K562 (cell line): ENCODE measurements at regions not wholly inside any gene's neighbourhood (a gene's known extent, or its start where the extent isn't known, plus 50 kb on each side); places are given as distances from the start of the nearest gene placed in this dataset.

Experiments
- ATAC-seq: fragments of 200-7000 bp; cut with Tn5 transposase; 3 replicates; pipeline ENCODE4 v1.9.1; 2020; ENCODE audit warnings: moderate library complexity
- BruUV-seq: library from RNA; stranded (reverse); fragments of 400-500 nt; replicated peaks from 2 replicates; lab custom pipeline; 2021; lab: Mats Ljungman, UMichigan
- CTCF ChIA-PET: fragments of 300-600 bp; formaldehyde crosslinking; extraction: SDS; loops from one replicate; lab custom pipeline; 2021; ENCODE audit warnings: low intra/inter-chr PET ratio; lab: Yijun Ruan, JAX
- POLR2A ChIA-PET: fragments of 300-600, 350-650 bp; sonication (Branson Sonifier 250); formaldehyde crosslinking; extraction: SDS; loops from one replicate; lab custom pipeline; 2021; ENCODE audit warnings: antibody characterized with exemption, inconsistent platforms; lab: Yijun Ruan, JAX
- DNase-seq, 4 experiments: peaks; one replicate each; pipeline versions ENCODE4 v3.0.0 to v3.0.0-alpha.2; 2011 to 2018; ENCODE audit warnings: low spot score in 3 of 4, mixed read lengths in 3 of 4; ENCODE audit errors: extremely low read depth in 1 of 4
- FAIRE-seq: peaks from 2 replicates; lab custom pipeline; 2011; peaks lifted over from hg19 to GRCh38; lab: Jason Lieb, UNC
- H2AFZ ChIP-seq: 2 replicates; pipeline ENCODE4 v1.6.0; 2011; ENCODE audit warnings: low read depth, low read length, control low read depth, inconsistent platforms
- H3K27ac ChIP-seq: fragments of 200-600 bp; 3 replicates; pipeline ENCODE4 v1.8.0; 2011; ENCODE audit warnings: low read depth, mild to moderate bottlenecking, control low read depth, inconsistent platforms, low read length, moderate library complexity, mixed read lengths; ENCODE audit errors: extremely low read depth
- H3K27me3 ChIP-seq, 2 experiments: fragments of 300-600 bp in 1 of 2; 2 replicates in 1 of 2; 3 replicates in 1 of 2; pipeline versions ENCODE4 v1.6.0 to v1.8.0; 2011; ENCODE audit warnings: inconsistent platforms in 2 of 2, low read length in 2 of 2, mild to moderate bottlenecking in 1 of 2, mixed read lengths in 1 of 2, moderate library complexity in 1 of 2; ENCODE audit not compliant: control insufficient read depth in 2 of 2, insufficient read depth in 2 of 2
- H3K36me3 ChIP-seq: fragments of 300-600 bp; 3 replicates; pipeline ENCODE4 v1.8.0; 2011; ENCODE audit warnings: mild to moderate bottlenecking, low read length, inconsistent platforms; ENCODE audit not compliant: control insufficient read depth, insufficient read depth
- H3K4me1 ChIP-seq, 2 experiments: fragments of 200-600 bp in 1 of 2; replicated peaks in 1 of 2; 2 replicates in 1 of 2; 3 replicates in 1 of 2; pipeline versions ENCODE4 v1.5.1 to v1.8.0; 2011; ENCODE audit warnings: inconsistent platforms in 2 of 2, low read length in 2 of 2, mild to moderate bottlenecking in 1 of 2, mixed read lengths in 1 of 2, moderate library complexity in 1 of 2; ENCODE audit not compliant: control insufficient read depth in 2 of 2, insufficient read depth in 2 of 2
- H3K4me2 ChIP-seq: 2 replicates; pipeline ENCODE4 v1.6.1; 2011; ENCODE audit warnings: low read length, control low read depth, inconsistent platforms, mixed read lengths; ENCODE audit not compliant: insufficient read depth
- H3K4me3 ChIP-seq: fragments of 200-600 bp; sonication (generic), shearing (Covaris generic); 2 replicates; pipeline ENCODE4 v1.5.1; 2016; ENCODE audit warnings: control low read depth, inconsistent platforms
- H3K79me2 ChIP-seq: fragments of 200-600 bp; 3 replicates; pipeline ENCODE4 v1.8.0; 2011; ENCODE audit warnings: low read length, inconsistent platforms; ENCODE audit not compliant: control insufficient read depth, insufficient read depth
- H3K9ac ChIP-seq, 2 experiments: 2 replicates each; pipeline versions ENCODE4 v1.6.0 to v1.6.1; 2011; ENCODE audit warnings: low read depth in 2 of 2, low read length in 2 of 2, control low read depth in 1 of 2, inconsistent platforms in 1 of 2, mild to moderate bottlenecking in 1 of 2, mixed read lengths in 1 of 2; ENCODE audit not compliant: insufficient read depth in 1 of 2
- H3K9me1 ChIP-seq: one replicate; pipeline ENCODE4 v1.6.0; 2011; ENCODE audit warnings: inconsistent platforms, mild to moderate bottlenecking, low read length, moderate library complexity; ENCODE audit not compliant: control insufficient read depth, insufficient read depth
- H3K9me3 ChIP-seq: replicated peaks from 2 replicates; pipeline ENCODE4 v1.5.1; 2011; ENCODE audit warnings: low read depth, low read length, inconsistent platforms; ENCODE audit not compliant: control insufficient read depth, insufficient read depth
- H4K20me1 ChIP-seq: replicated peaks from 2 replicates; pipeline ENCODE4 v1.6.1; 2011; ENCODE audit warnings: low read length, inconsistent platforms, mixed read lengths; ENCODE audit not compliant: control insufficient read depth, insufficient read depth
- BRD4 ChIP-seq: fragments of 200-600 bp; sonication (generic); IDR thresholded peaks from 2 replicates; pipeline ENCODE4 v1.6.1; 2017; ENCODE audit warnings: inconsistent platforms
- FOXM1 ChIP-seq, 2 experiments: fragments of 450-650 bp in 1 of 2; sonication (generic) in 1 of 2; formaldehyde crosslinking in 1 of 2; IDR thresholded peaks; 2 replicates each; pipeline versions ENCODE4 v1.6.1 to v1.9.0; 2017 to 2022; ENCODE audit warnings: low read depth in 2 of 2, mild to moderate bottlenecking in 2 of 2, missing genetic modification reagents in 1 of 2, moderate library complexity in 1 of 2
- LCOR ChIP-seq: sonication (generic); formaldehyde crosslinking; IDR thresholded peaks from 2 replicates; pipeline ENCODE4 v1.8.0; 2022; ENCODE audit warnings: mild to moderate bottlenecking, missing genetic modification reagents
- NFE2 ChIP-seq: IDR thresholded peaks from 2 replicates; pipeline ENCODE4 v1.6.1; 2014; ENCODE audit warnings: antibody characterized with exemption, low read depth
- NFE2L1 ChIP-seq: fragments of 450-650 bp; IDR thresholded peaks from 2 replicates; pipeline ENCODE4 v1.6.1; 2016; ENCODE audit warnings: missing genetic modification characterization, low read depth, mild to moderate bottlenecking, missing compliant biosample characterization, moderate library complexity, borderline replicate concordance
- ZNF24 ChIP-seq: fragments of 450-650 bp; IDR thresholded peaks from 2 replicates; pipeline ENCODE4 v1.6.1; 2016
- ZNF3 ChIP-seq: fragments of 250-450 bp; sonication (Bioruptor Pico); IDR thresholded peaks from 2 replicates; pipeline ENCODE4 v1.5.0; 2021; ENCODE audit warnings: mild to moderate bottlenecking, moderate library complexity
- WGBS: fragments of 100-300 bp; shearing (Covaris generic); methylation state at CpG from one replicate; pipeline ENCODE4 v1.1.6; 2016; ENCODE audit warnings: low coverage, mixed read lengths; ENCODE audit not compliant: insufficient coverage; ENCODE audit errors: missing lambda C conversion rate; 5-methylcytosine and 5-hydroxymethylcytosine counted together
- in situ Hi-C: fragments of 300-500 bp; cut with MboI; formaldehyde crosslinking; loops from 4 replicates; pipeline ENCODE4 v1.15.0; 2018; ENCODE audit warnings: inconsistent platforms, mixed read lengths
- intact Hi-C: fragments of 100-400 bp; cut with micrococcal nuclease; formaldehyde crosslinking; loops from 2 replicates; pipeline ENCODE4 v1.14.2; 2022
- TF ChIP-seq, protein P1 (sequence below): fragments of 450-650 bp; IDR thresholded peaks from 2 replicates; pipeline ENCODE4 v1.6.1; 2017; ENCODE audit warnings: mild to moderate bottlenecking, moderate library complexity

DNA sequence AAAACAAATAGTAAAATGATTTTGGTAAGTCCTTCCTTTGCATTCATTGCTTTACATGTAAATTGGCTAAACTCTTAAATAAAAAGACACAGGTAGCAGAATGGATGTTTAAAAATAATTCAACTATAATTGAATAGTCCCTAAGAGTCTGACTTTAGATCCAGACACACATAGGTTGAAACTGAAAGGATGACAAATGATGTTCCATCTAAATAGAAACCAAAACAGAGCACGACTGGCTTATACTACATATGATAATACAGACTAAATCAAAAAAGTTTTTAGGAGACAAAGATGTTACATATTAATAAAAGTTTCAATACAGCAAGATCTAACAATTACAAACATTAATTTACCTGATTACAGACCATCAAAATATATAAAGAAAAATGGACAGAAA is 2055.1 kb upstream of the WWC1 start:
- H3K79me2 ChIP-seq: no peaks in the 10 kb centered on the region
- intact Hi-C loops: no loop called here
- H3K4me2 ChIP-seq: no peak overlapping the region
- no peaks in the 10 kb centered on the region for H3K27me3 ChIP-seq
- no peaks in the 10 kb centered on the region for H3K9me1 ChIP-seq
- ChIA-PET CTCF (no interaction called here), POLR2A (no interaction called here)
- no peak overlapping the region for H3K9ac ChIP-seq
- no peak overlapping the region for H2AFZ ChIP-seq
- no peaks in the 10 kb centered on the region for H3K4me1 ChIP-seq
- WGBS: 0% methylated on average over 1 of the region's 1 CpG
- no peaks in the 10 kb centered on the region for H4K20me1 ChIP-seq
- DNase-seq (no peak), ATAC-seq (no peak), FAIRE-seq (no peak)
- BruUV-seq: no TSS peak
- H3K4me3 ChIP-seq: no peak overlapping the region
- H3K36me3 ChIP-seq: no peaks in the 10 kb centered on the region
- no peaks in the 10 kb centered on the region for H3K9me3 ChIP-seq
- no peak for TF ChIP-seq LCOR (CRISPR knock-in tag)
- in situ Hi-C loops: no loop called here
- no peak overlapping the region for H3K27ac ChIP-seq

DNA sequence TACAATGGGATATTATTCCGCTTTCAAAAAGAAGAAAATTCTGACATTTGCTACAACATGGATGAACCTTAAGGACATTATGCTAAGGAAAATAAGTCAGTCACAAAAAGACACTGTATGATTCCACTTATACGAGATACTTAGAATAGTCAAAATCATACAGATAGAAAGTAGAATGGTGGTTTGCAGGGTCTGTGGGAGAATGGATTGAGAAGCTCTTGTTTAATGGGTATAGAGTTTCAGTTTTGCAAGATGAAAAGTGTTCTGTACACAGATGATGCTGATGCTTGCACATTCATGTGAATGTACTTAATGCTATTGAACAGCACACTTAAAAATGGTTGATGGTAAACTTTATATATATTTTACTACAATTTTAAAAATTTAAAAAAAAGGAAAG is 2050.7 kb upstream of the WWC1 start:
- H3K27ac ChIP-seq: no peak overlapping the region
- DNase-seq: no peak
- FAIRE-seq: no peak
- H3K79me2 ChIP-seq: no peaks in the 10 kb centered on the region
- no peaks in the 10 kb centered on the region for H3K27me3 ChIP-seq
- no TSS peak for BruUV-seq
- intact Hi-C loops (no loop called here), in situ Hi-C loops (no loop called here)
- no peak overlapping the region for H3K4me3 ChIP-seq
- H3K4me2 ChIP-seq: no peak overlapping the region
- H4K20me1 ChIP-seq: no peaks in the 10 kb centered on the region
- 0 out of 2 replicates have a peak, but pooled peaks cover 1% of the 10 kb centered on the region for H3K9me3 ChIP-seq
- H3K4me1 ChIP-seq: no peaks in the 10 kb centered on the region
- no peaks in the 10 kb centered on the region for H3K9me1 ChIP-seq
- WGBS: 0% methylated on average over 2 of the region's 2 CpGs
- no peak overlapping the region for H3K9ac ChIP-seq
- H3K36me3 ChIP-seq: no peaks in the 10 kb centered on the region
- H2AFZ ChIP-seq: no peak overlapping the region
- ChIA-PET CTCF (no interaction called here), POLR2A (no interaction called here)
- ATAC-seq: no peak
- TF ChIP-seq, protein P1, sequence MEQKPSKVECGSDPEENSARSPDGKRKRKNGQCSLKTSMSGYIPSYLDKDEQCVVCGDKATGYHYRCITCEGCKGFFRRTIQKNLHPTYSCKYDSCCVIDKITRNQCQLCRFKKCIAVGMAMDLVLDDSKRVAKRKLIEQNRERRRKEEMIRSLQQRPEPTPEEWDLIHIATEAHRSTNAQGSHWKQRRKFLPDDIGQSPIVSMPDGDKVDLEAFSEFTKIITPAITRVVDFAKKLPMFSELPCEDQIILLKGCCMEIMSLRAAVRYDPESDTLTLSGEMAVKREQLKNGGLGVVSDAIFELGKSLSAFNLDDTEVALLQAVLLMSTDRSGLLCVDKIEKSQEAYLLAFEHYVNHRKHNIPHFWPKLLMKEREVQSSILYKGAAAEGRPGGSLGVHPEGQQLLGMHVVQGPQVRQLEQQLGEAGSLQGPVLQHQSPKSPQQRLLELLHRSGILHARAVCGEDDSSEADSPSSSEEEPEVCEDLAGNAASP: no peak
- TF ChIP-seq BRD4 (no peak), FOXM1 (IDR thresholded peaks at IDR 0.05; ENCODE audit: low read depth) (no peak), FOXM1 (CRISPR knock-in tag; IDR thresholded peaks at IDR 0.05; ENCODE audit: low read depth) (no peak), NFE2L1 (tag) (no peak), NFE2 (no peak), ZNF24 (no peak), ZNF3 (CRISPR knock-in tag) (no peak)
